Activated CD4-positive, alpha-beta T cell treated with anti-CD3 and anti-CD28 coated beads, Interleukin-2, amount 50 U/mL, for 16 hours (primary cell): ENCODE measurements at regions not wholly inside any gene's neighbourhood (a gene's known extent, or its start where the extent isn't known, plus 50 kb on each side); places are given as distances from the start of the nearest gene placed in this dataset.

Experiments used
- DNase-seq: peaks from one replicate; pipeline ENCODE4 v3.0.0-alpha.2; 2020

DNA sequence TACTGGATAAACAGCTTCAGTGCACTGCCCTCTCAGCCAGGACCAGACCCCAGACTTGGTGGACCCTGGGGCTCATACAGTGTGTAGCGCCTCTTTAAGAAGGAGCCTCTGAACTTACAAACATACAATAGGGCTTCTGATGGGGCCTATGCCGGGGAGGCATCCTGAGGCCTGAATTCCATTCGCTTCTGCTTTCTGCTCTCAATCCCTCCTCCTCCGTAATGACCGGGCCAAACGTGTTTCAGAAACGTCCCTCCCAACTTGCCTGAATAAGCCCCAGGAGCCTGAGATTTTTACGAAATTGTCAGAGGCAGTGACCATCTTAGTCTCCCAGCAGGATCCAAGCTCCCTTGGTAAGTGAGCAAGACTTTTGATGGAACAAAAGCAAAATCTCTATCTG lies 128.1 kb upstream of the BOD1 start:
- no peak for DNase-seq

DNA sequence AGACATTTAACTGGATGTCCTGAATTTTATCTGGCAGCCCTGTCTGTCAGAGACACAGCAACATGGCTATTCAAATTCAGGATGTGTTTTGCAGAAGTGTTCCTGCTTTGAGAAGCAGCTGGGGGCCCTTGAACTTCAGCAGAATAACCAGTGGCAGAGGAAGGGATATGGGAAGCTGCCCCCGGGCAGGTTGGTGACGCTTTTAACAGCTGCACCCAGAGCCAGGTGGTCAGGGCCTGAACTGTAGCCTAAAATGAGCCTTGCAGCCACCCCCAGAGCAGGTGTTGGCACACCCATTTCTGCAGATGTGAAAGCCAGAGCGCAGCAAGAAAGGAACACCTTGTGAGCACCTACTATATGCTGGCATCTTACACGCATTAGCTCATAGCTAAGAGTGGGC lies 128.7 kb upstream of the BOD1 start:
- no peak for DNase-seq

GRCh38 chr5:173745557-173745956 lies 129.1 kb upstream of the BOD1 start:
- DNase-seq: no peak

- no peak for DNase-seq
Observed at GRCh38 chr5:173746047-173746646, 129.7 kb upstream of the BOD1 start.

DNA sequence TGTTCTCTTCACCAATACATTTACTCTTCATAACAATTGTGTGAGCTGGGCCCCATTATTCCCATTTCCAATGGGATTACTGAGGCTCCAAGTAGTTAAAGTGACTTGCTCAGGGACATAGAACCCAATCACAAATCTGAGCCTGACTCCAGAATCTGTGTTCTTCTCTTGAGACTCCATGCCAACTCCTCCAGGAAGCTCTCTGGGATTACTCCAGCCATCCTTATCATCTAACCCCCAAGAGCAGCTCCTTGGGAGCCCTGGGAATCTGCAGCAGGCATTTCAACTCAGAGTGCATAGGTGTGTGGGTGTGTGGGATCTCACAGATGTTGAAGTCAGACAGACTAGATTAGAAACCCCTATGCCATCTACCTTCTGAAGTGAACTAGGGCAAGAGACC lies 131.4 kb upstream of the BOD1 start:
- no peak for DNase-seq

DNA sequence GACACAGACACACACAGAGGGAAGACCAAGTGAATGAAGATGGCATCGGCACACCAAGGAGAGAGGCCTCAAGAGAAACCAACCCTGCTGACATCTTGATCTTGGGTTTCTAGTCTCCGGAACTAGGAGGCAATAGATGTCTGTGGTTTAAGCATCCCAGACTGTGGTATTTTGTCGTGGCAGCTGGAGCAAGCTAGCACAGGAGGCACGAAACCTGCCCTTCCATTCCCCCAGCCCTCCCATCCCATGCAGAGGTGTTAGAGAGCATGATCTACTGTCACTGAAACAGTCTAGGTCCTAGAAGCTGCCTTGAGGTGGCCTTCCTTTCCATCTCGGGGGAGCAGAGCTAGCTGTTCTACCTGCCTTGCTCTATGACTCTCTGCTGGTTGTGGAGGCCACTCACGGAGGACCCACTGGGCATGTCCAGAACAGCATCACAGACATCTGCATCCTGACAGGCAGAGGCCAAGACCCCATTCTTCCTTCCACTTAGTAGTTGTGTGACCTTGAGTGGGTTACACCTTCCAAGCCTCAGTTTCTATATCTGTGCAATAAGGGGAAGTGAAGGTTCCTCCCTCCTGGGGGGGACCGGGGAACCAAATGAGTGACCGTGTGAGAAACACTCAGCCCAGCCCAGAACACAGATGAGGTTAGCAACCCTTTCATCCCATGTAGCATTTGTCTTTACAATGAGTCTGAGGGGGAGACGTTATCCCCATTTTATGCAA lies 134.3 kb upstream of the BOD1 start:
- no peak for DNase-seq

DNA sequence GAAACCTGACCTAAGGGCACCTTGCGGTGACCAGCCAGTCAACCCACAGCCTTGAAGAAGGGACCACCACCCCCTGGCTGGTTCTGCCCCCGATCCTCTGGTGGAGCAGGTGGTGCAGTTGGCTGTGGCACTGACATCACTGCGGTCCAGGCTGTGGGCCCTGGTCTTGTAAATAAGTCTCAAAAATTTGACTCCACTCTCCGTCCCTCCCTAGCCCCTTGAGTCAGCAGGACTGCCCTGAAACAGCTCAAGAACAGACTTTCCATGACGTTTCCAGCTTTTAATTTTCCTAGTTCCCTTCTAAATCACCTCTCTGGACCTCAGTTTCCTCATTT lies 134.8 kb upstream of the BOD1 start:
- DNase-seq: no peak

DNA sequence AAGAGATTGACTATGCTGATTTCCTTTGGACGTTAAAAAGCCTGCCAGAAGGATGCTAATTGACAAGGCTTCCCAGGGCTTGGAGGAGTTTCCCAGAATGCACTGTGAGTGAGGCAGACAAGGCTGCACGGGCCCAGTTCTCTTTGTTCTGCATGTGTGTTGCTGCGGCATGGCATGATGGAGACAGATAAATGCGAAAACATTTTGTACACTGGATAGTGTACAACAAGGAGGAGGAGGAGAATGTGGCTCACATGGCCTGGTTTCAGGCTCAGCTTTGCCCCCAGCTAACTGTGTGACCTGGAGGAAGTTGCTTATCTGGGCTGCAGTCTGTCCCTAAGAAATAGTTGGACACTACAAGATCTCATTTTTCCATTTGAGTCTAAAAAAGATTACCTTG lies 135.5 kb upstream of the CPEB4 start:
- no peak for DNase-seq

- no peak for DNase-seq
Observed at GRCh38 chr5:173753307-173754168, 134.6 kb upstream of the CPEB4 start.

DNA sequence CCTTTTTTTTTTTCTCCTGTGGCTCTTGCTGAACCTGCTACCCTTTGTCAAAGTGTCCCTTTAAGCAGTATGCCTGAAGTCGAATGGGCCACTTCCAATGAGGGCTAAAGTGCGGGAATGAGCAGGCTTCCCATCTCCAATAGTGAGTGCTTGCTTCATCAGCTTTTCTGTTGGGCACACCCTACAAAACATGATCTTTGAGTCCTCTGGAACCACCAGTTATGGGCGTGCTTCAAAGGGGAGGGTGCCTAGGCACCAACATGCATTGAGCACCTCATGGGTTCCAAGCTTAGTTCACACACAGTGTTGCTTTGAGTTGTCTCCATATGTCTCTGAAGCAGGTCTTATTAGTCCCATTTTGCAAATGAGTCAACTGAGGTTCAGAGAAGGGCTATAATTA lies 132.8 kb upstream of the CPEB4 start:
- no peak for DNase-seq

DNA sequence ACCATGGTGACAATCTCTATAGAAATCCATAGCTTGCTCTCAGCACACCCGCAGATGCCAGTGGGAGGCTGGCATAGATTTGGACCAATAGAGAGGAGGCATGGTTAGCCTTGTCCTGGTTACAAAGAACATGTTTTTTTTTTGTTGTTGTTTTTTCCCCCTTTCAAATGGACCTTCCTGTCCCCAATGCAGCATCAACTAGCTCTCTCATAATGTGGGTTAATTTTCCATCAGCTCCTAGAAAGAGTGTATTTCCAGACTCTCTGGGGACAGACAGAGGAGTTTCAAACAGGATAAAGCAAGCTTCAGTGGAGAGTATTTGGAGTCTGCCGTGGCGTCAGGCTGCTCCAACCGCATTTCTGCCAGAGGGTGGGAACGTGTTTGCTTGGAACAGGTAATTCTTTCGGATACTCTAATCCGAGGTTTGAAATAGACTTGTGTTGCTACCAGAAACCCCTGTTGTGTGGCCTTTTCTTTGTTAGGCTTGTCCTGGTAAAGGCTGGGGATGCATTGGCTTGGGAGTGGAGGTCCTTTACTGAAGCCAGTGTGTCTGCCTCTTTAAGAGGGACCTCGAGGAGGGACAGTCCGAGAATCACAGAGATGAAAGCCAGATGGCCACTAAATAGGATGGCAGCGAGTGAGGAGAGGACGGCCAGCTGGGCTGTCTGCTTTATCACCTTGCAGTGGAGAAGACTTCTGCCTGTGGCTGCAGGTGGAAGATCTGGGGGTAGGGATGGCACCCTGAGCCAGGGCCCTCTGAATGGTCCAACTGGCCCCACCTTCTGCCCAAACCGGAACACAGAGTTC lies 130.5 kb upstream of the CPEB4 start:
- DNase-seq: no peak

GRCh38 chr5:173758676-173759075 lies 129.5 kb upstream of the CPEB4 start:
- no peak for DNase-seq

GRCh38 chr5:173759691-173760090 lies 128.5 kb upstream of the CPEB4 start:
- DNase-seq: no peak

DNA sequence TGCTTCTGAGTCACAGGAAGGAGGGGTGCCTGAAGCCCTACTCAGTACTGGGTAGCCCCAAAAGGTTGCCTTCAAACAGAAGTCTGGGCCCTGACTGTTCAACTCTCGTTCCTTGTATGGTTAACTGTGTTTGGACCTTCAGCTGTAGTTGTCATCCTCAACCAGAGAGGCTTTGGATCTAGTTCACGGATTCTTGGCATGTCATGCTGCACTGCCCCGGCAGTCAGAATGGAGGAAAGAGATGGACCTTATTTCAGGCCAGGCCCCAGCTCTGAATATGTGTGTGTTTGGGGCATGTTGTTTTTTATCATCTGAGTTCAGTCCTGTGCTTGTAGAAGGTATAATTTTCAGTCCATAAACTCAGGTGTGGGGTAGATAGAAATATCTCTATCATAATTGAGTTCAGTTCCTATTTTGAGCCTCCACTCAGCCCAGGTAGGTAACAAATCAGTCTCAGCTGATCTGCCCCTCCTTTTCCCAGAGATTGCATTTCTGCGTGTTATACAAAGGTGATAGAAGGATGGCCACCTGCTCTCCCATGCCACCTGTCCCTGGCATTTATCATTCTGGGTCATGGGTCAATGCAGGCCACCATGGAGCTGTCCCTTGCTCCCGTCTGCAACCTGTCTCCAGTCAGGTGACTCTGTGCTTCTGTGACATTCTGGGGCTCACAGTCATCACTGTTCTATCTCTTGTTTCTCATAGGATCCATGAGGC lies 127.5 kb upstream of the CPEB4 start:
- DNase-seq: no peak

DNA sequence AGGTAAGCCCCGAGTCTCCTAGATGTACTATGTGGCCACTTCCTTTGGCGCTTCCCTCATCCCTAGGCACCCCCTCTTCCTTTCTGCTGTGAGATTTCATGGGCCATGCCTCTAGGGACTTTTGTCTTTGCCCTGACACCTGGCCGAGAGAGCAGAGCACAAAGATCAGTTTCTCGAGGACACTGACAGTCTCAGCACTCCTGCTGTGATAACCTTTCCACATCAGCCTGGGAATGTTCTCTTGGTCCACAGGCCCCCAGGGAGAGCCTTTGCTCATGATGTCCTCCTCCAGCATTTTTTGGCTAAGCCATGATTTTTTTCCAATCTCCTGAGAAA lies 127.0 kb upstream of the CPEB4 start:
- no peak for DNase-seq

- DNase-seq: no peak
Observed at GRCh38 chr5:173762045-173762444, 126.1 kb upstream of the CPEB4 start.

- no peak for DNase-seq
Observed at GRCh38 chr5:173762930-173763329, 125.2 kb upstream of the CPEB4 start.

DNA sequence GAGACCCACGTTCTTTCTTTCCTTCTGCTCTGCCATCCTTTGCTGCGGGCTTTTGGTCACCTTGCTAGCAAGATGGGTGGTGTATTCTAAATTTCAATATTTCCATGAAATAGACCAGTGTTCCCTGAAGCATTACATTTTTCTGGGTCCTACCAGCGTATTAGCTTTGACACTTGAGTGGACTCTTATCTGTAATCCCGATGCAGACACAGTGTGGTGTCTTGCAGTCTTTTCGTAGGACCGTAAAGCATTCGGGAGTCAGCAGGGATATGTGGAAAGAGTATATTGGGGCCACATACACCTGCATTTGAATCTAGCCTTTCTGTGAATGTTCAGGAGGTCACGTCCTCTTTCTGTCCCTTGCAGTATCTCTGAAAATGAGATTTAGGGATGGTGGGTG lies 124.7 kb upstream of the CPEB4 start:
- no peak for DNase-seq

- no peak for DNase-seq
Observed at GRCh38 chr5:173764332-173765028, 123.7 kb upstream of the CPEB4 start.

- DNase-seq: no peak
Observed at GRCh38 chr5:173765029-173765644, 123.0 kb upstream of the CPEB4 start.

DNA sequence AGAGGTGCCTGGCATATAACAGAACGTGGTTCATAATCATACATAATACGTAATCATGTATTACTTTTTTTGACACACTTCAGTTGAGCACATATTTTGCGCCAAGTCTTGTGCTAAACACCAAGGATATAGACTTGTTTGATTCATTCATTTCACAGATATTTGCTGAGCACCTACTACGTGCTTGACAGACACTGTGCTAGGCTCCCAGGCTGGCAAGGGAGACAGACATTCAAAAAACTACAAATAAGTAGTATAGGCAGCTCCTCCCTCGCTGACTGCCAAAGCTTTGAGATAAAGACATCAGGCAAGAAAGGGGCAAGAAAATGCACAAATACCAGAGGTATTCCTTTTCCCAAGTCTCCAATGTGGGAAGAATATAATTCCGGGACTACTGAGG lies 122.5 kb upstream of the CPEB4 start:
- no peak for DNase-seq
